Body of pancreas (tissue), 4 donors: ENCODE measurements at regions not wholly inside any gene's neighbourhood (a gene's known extent, or its start where the extent isn't known, plus 50 kb on each side); places are given as distances from the start of the nearest gene placed in this dataset.

Experiments used
- POLR2A ChIP-seq, 3 donors: fragments of 450-650 bp; IDR thresholded peaks; one replicate each; pipeline ENCODE4 v1.6.1; 2016; ENCODE audit warnings: antibody characterized with exemption in 3 of 3, mild to moderate bottlenecking in 2 of 3
- TF ChIP-seq, protein P1 (sequence below), 7 experiments: fragments of 450-650 bp in 4 of 7; fragments of 200-600 bp in 3 of 7; sonication (generic) in 3 of 7; IDR thresholded peaks; one replicate each; pipeline ENCODE4 v1.5.1; 2016 to 2019; ENCODE audit warnings: antibody characterized with exemption in 7 of 7

DNA sequence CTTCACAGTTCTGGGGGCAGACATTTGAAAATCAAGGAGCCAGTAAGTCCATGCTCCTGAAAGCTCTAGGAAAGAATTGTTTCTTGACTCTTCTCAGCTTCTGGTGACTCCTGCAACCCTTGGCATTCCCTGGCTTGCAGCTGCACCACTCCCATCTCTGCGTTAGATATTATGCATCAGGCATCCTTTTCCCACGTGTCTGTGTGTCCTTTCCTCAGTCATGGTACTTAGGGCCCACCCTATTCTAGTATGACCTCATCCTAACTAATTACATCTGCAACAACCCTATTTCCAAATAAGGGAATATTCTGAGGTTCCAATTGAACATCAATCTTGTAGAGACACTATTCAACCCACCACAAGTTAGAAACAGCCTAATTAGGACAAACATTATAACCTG is 931.7 kb upstream of the CHAC2 start:
- TF ChIP-seq, protein P1, sequence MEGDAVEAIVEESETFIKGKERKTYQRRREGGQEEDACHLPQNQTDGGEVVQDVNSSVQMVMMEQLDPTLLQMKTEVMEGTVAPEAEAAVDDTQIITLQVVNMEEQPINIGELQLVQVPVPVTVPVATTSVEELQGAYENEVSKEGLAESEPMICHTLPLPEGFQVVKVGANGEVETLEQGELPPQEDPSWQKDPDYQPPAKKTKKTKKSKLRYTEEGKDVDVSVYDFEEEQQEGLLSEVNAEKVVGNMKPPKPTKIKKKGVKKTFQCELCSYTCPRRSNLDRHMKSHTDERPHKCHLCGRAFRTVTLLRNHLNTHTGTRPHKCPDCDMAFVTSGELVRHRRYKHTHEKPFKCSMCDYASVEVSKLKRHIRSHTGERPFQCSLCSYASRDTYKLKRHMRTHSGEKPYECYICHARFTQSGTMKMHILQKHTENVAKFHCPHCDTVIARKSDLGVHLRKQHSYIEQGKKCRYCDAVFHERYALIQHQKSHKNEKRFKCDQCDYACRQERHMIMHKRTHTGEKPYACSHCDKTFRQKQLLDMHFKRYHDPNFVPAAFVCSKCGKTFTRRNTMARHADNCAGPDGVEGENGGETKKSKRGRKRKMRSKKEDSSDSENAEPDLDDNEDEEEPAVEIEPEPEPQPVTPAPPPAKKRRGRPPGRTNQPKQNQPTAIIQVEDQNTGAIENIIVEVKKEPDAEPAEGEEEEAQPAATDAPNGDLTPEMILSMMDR (IDR thresholded peaks at IDR 0.05), result no peak
- TF ChIP-seq POLR2A (IDR thresholded peaks at IDR 0.05), result no peak
